K562 (cell line): ENCODE measurements at regions not wholly inside any gene's neighbourhood (a gene's known extent, or its start where the extent isn't known, plus 50 kb on each side); places are given as distances from the start of the nearest gene placed in this dataset.

ENCODE experiments used
- ATAC-seq: fragments of 200-7000 bp; cut with Tn5 transposase; 3 replicates; pipeline ENCODE4 v1.9.1; 2020; ENCODE audit warnings: moderate library complexity
- BruUV-seq: library from RNA; stranded (reverse); fragments of 400-500 nt; replicated peaks from 2 replicates; lab custom pipeline; 2021; lab: Mats Ljungman, UMichigan
- CTCF ChIA-PET: fragments of 300-600 bp; formaldehyde crosslinking; extraction: SDS; loops from one replicate; lab custom pipeline; 2021; ENCODE audit warnings: low intra/inter-chr PET ratio; lab: Yijun Ruan, JAX
- POLR2A ChIA-PET: fragments of 300-600, 350-650 bp; sonication (Branson Sonifier 250); formaldehyde crosslinking; extraction: SDS; loops from one replicate; lab custom pipeline; 2021; ENCODE audit warnings: antibody characterized with exemption, inconsistent platforms; lab: Yijun Ruan, JAX
- DNase-seq, 4 experiments: peaks; one replicate each; pipeline versions ENCODE4 v3.0.0 to v3.0.0-alpha.2; 2011 to 2018; ENCODE audit warnings: low spot score in 3 of 4, mixed read lengths in 3 of 4; ENCODE audit errors: extremely low read depth in 1 of 4
- FAIRE-seq: peaks from 2 replicates; lab custom pipeline; 2011; peaks lifted over from hg19 to GRCh38; lab: Jason Lieb, UNC
- H2AFZ ChIP-seq: 2 replicates; pipeline ENCODE4 v1.6.0; 2011; ENCODE audit warnings: low read depth, low read length, control low read depth, inconsistent platforms
- H3K27ac ChIP-seq: fragments of 200-600 bp; 3 replicates; pipeline ENCODE4 v1.8.0; 2011; ENCODE audit warnings: low read depth, mild to moderate bottlenecking, control low read depth, inconsistent platforms, low read length, moderate library complexity, mixed read lengths; ENCODE audit errors: extremely low read depth
- H3K27me3 ChIP-seq, 2 experiments: fragments of 300-600 bp in 1 of 2; 2 replicates in 1 of 2; 3 replicates in 1 of 2; pipeline versions ENCODE4 v1.6.0 to v1.8.0; 2011; ENCODE audit warnings: inconsistent platforms in 2 of 2, low read length in 2 of 2, mild to moderate bottlenecking in 1 of 2, mixed read lengths in 1 of 2, moderate library complexity in 1 of 2; ENCODE audit not compliant: control insufficient read depth in 2 of 2, insufficient read depth in 2 of 2
- H3K36me3 ChIP-seq: fragments of 300-600 bp; 3 replicates; pipeline ENCODE4 v1.8.0; 2011; ENCODE audit warnings: mild to moderate bottlenecking, low read length, inconsistent platforms; ENCODE audit not compliant: control insufficient read depth, insufficient read depth
- H3K4me1 ChIP-seq, 2 experiments: fragments of 200-600 bp in 1 of 2; replicated peaks in 1 of 2; 2 replicates in 1 of 2; 3 replicates in 1 of 2; pipeline versions ENCODE4 v1.5.1 to v1.8.0; 2011; ENCODE audit warnings: inconsistent platforms in 2 of 2, low read length in 2 of 2, mild to moderate bottlenecking in 1 of 2, mixed read lengths in 1 of 2, moderate library complexity in 1 of 2; ENCODE audit not compliant: control insufficient read depth in 2 of 2, insufficient read depth in 2 of 2
- H3K4me2 ChIP-seq: 2 replicates; pipeline ENCODE4 v1.6.1; 2011; ENCODE audit warnings: low read length, control low read depth, inconsistent platforms, mixed read lengths; ENCODE audit not compliant: insufficient read depth
- H3K4me3 ChIP-seq: fragments of 200-600 bp; sonication (generic), shearing (Covaris generic); 2 replicates; pipeline ENCODE4 v1.5.1; 2016; ENCODE audit warnings: control low read depth, inconsistent platforms
- H3K79me2 ChIP-seq: fragments of 200-600 bp; 3 replicates; pipeline ENCODE4 v1.8.0; 2011; ENCODE audit warnings: low read length, inconsistent platforms; ENCODE audit not compliant: control insufficient read depth, insufficient read depth
- H3K9ac ChIP-seq, 2 experiments: 2 replicates each; pipeline versions ENCODE4 v1.6.0 to v1.6.1; 2011; ENCODE audit warnings: low read depth in 2 of 2, low read length in 2 of 2, control low read depth in 1 of 2, inconsistent platforms in 1 of 2, mild to moderate bottlenecking in 1 of 2, mixed read lengths in 1 of 2; ENCODE audit not compliant: insufficient read depth in 1 of 2
- H3K9me1 ChIP-seq: one replicate; pipeline ENCODE4 v1.6.0; 2011; ENCODE audit warnings: inconsistent platforms, mild to moderate bottlenecking, low read length, moderate library complexity; ENCODE audit not compliant: control insufficient read depth, insufficient read depth
- H3K9me3 ChIP-seq: replicated peaks from 2 replicates; pipeline ENCODE4 v1.5.1; 2011; ENCODE audit warnings: low read depth, low read length, inconsistent platforms; ENCODE audit not compliant: control insufficient read depth, insufficient read depth
- H4K20me1 ChIP-seq: replicated peaks from 2 replicates; pipeline ENCODE4 v1.6.1; 2011; ENCODE audit warnings: low read length, inconsistent platforms, mixed read lengths; ENCODE audit not compliant: control insufficient read depth, insufficient read depth
- ATF2 ChIP-seq: sonication (generic); formaldehyde crosslinking; IDR thresholded peaks from 2 replicates; pipeline ENCODE4 v1.8.1; 2022; ENCODE audit warnings: missing genetic modification reagents
- MAZ ChIP-seq, 2 experiments: fragments of 450-650 bp in 1 of 2; sonication (generic) in 1 of 2; formaldehyde crosslinking; IDR thresholded peaks in 1 of 2; conservative IDR thresholded peaks in 1 of 2; 2 replicates each; pipeline versions ENCODE4 v1.4.0 to v1.5.0; 2020; ENCODE audit warnings: mild to moderate bottlenecking in 1 of 2, missing genetic modification reagents in 1 of 2
- ZNF318 ChIP-seq, 2 experiments: fragments of 450-650 bp; IDR thresholded peaks; 2 replicates each; pipeline ENCODE4 v1.6.1; 2016; ENCODE audit warnings: mild to moderate bottlenecking in 2 of 2, borderline replicate concordance in 1 of 2, low read depth in 1 of 2, moderate library complexity in 1 of 2
- ZNF407 ChIP-seq: fragments of 450-650 bp; IDR thresholded peaks from 2 replicates; pipeline ENCODE4 v1.6.1; 2016; ENCODE audit warnings: low read depth
- WGBS: fragments of 100-300 bp; shearing (Covaris generic); methylation state at CpG from one replicate; pipeline ENCODE4 v1.1.6; 2016; ENCODE audit warnings: low coverage, mixed read lengths; ENCODE audit not compliant: insufficient coverage; ENCODE audit errors: missing lambda C conversion rate; 5-methylcytosine and 5-hydroxymethylcytosine counted together
- in situ Hi-C: fragments of 300-500 bp; cut with MboI; formaldehyde crosslinking; loops from 4 replicates; pipeline ENCODE4 v1.15.0; 2018; ENCODE audit warnings: inconsistent platforms, mixed read lengths
- intact Hi-C: fragments of 100-400 bp; cut with micrococcal nuclease; formaldehyde crosslinking; loops from 2 replicates; pipeline ENCODE4 v1.14.2; 2022

GRCh38 chr12:43278541-43278832 is 273.5 kb downstream of the ADAMTS20 start:
- no peaks in the 10 kb centered on the region for H3K36me3 ChIP-seq
- ChIA-PET CTCF (no interaction called here), POLR2A (no interaction called here)
- no peaks in the 10 kb centered on the region for H3K27me3 ChIP-seq
- H3K79me2 ChIP-seq, result no peaks in the 10 kb centered on the region
- no peak for DNase-seq
- no TSS peak for BruUV-seq
- H3K27ac ChIP-seq, result no peak overlapping the region
- H3K4me3 ChIP-seq, result no peak overlapping the region
- H3K9me3 ChIP-seq, result no peaks in the 10 kb centered on the region
- WGBS, result 3% methylated on average over 3 of the region's 3 CpGs
- H3K4me2 ChIP-seq, result no peak overlapping the region
- no peak overlapping the region for H2AFZ ChIP-seq
- ATAC-seq, result no peak
- no peaks in the 10 kb centered on the region for H3K4me1 ChIP-seq
- no peaks in the 10 kb centered on the region for H3K9me1 ChIP-seq
- no peaks in the 10 kb centered on the region for H4K20me1 ChIP-seq
- H3K9ac ChIP-seq, result no peak overlapping the region
- intact Hi-C loops, result no loop called here
- in situ Hi-C loops, result no loop called here
- no peak for FAIRE-seq
- TF ChIP-seq ATF2 (CRISPR knock-in tag), result no peak
- no peak for TF ChIP-seq ZNF407
- no peak for TF ChIP-seq MAZ (CRISPR knock-in tag; conservative IDR thresholded peaks at IDR 0.05 in 1 of 2, IDR thresholded peaks at IDR 0.05 in 1 of 2)
- no peak for TF ChIP-seq ZNF318 (IDR thresholded peaks at IDR 0.05; ENCODE audit: borderline replicate concordance in 1 of 2, low read depth in 1 of 2)
